Sigmoid colon (tissue), 6 donors: ENCODE measurements at regions not wholly inside any gene's neighbourhood (a gene's known extent, or its start where the extent isn't known, plus 50 kb on each side); places are given as distances from the start of the nearest gene placed in this dataset.

Experiments
- DNase-seq: peaks from one replicate; pipeline ENCODE4 v3.0.0-alpha.2; 2019
- H3K27ac ChIP-seq, 4 donors: fragments of 200-600 bp; sonication (generic); one replicate each; pipeline ENCODE4 v1.5.1; 2016 to 2019; ENCODE audit warnings: mild to moderate bottlenecking in 1 of 4
- H3K27me3 ChIP-seq, 3 donors: fragments of 200-600 bp; sonication (generic); one replicate each; pipeline ENCODE4 v1.5.1; 2019; ENCODE audit warnings: mild to moderate bottlenecking in 1 of 3
- H3K36me3 ChIP-seq, 4 donors: fragments of 200-600 bp; sonication (generic); one replicate each; pipeline ENCODE4 v1.5.1; 2016 to 2019
- H3K4me1 ChIP-seq, 4 donors: fragments of 200-600 bp; sonication (generic); one replicate each; pipeline ENCODE4 v1.5.1; 2017 to 2019
- H3K4me3 ChIP-seq, 4 donors: fragments of 200-600 bp; sonication (generic); one replicate each; pipeline ENCODE4 v1.5.1; 2017 to 2019; ENCODE audit warnings: mild to moderate bottlenecking in 2 of 4, moderate library complexity in 1 of 4
- H3K9me3 ChIP-seq, 4 donors: fragments of 200-600 bp in 3 of 4; sonication (generic) in 3 of 4; one replicate each; pipeline versions ENCODE4 v1.5.1 to v1.6.1; 2013 to 2019
- CTCF ChIP-seq, 4 experiments: fragments of 450-650 bp in 3 of 4; fragments of 200-600 bp in 1 of 4; IDR thresholded peaks; one replicate each; pipeline ENCODE4 v1.5.1; 2016 to 2019; ENCODE audit warnings: antibody characterized with exemption in 4 of 4, mild to moderate bottlenecking in 3 of 4, moderate library complexity in 2 of 4
- EP300 ChIP-seq, 4 donors: sonication (generic); formaldehyde crosslinking; IDR thresholded peaks; one replicate each; pipeline ENCODE4 v1.6.1; 2017; ENCODE audit warnings: antibody characterized with exemption in 4 of 4
- POLR2A ChIP-seq, 2 donors: fragments of 450-650 bp; IDR thresholded peaks; one replicate each; pipeline ENCODE4 v1.6.1; 2016; ENCODE audit warnings: antibody characterized with exemption in 2 of 2, mild to moderate bottlenecking in 2 of 2, moderate library complexity in 2 of 2
- POLR2AphosphoS5 ChIP-seq, 4 donors: sonication (generic); formaldehyde crosslinking; IDR thresholded peaks; one replicate each; pipeline ENCODE4 v1.6.1; 2017; ENCODE audit warnings: antibody characterized with exemption in 4 of 4
- WGBS, 2 donors: extraction: QIAGEN DNeasy Blood & Tissue Kit; methylation state at CpG; one replicate each; pipeline ENCODE4 v1.1.7; 2013; 5-methylcytosine and 5-hydroxymethylcytosine counted together
- intact Hi-C: fragments of 100-400 bp; cut with DNase I; formaldehyde crosslinking; loops from one replicate; pipeline ENCODE4 v1.15.1; 2023
- donor health status: healthy with polysubstance abuse.
- donor health status: healthy.

GRCh38 chr4:62522273-62522672 lies 1322.1 kb downstream of the ADGRL3 start:
- no peak for DNase-seq
- Histone ChIP-seq H3K27ac (no peak overlapping the region), H3K27me3 (no peaks in the 10 kb centered on the region), H3K9me3 (no peaks in the 10 kb centered on the region), H3K36me3 (no peaks in the 10 kb centered on the region), H3K4me3 (no peak overlapping the region), H3K4me1 (no peaks in the 10 kb centered on the region)
- intact Hi-C loops, result no loop called here
- TF ChIP-seq POLR2AphosphoS5 (IDR thresholded peaks at IDR 0.05), result no peak
- no peak for TF ChIP-seq POLR2A (IDR thresholded peaks at IDR 0.05)
- TF ChIP-seq CTCF (IDR thresholded peaks at IDR 0.05), result no peak
- no peak for TF ChIP-seq EP300 (IDR thresholded peaks at IDR 0.05)
- WGBS, 2 donors, result 94 to 95% methylated on average over 11 of the region's 11 CpGs

DNA sequence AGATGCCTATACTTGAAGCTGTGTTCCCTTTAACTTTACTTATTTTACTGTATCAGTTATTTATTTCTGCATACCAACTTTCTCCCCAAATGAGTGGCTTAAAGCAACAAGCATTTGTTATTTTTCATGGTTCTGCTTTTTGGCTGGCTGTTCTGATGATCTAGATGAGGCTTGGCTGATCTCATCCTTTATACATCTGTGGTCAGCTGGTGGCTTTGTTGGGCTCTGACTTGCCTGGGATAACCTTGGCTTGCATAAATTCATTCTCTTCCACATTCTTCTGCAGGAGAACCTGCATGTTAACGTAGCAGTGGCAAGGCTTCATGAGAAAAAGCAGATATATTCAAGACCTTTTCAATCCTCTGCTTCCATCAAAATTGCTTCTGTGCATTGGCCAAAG lies 1317.6 kb downstream of the ADGRL3 start:
- H3K9me3 ChIP-seq, result no peaks in the 10 kb centered on the region
- no peaks in the 10 kb centered on the region for H3K4me1 ChIP-seq
- 31 to 79% methylated on average over 1 of the region's 1 CpG for WGBS, 2 donors
- DNase-seq, result no peak
- intact Hi-C loops, result no loop called here
- no peaks in the 10 kb centered on the region for H3K36me3 ChIP-seq
- TF ChIP-seq EP300 (IDR thresholded peaks at IDR 0.05) (no peak), CTCF (IDR thresholded peaks at IDR 0.05) (no peak), POLR2A (IDR thresholded peaks at IDR 0.05) (no peak), POLR2AphosphoS5 (IDR thresholded peaks at IDR 0.05) (no peak)
- no peak overlapping the region for H3K27ac ChIP-seq
- H3K4me3 ChIP-seq, result no peak overlapping the region
- no peaks in the 10 kb centered on the region for H3K27me3 ChIP-seq

DNA sequence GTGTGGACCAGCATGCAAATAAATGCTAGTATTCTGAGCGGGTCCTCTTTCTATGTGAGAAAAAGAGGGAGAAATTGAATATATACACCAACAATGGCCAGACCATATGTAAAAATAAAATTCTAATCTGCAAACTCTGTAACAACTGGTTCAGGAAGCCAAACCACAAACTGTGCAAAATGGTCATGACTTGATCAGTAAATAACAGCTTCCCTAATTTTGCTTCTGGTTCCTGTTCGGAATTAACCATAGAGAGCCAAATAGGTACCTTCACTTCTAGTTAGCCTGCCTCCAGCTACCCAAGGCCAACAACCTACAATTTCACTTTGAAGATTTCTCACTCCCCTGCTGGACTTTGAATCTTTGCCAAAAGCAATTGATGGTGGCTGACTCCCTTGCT lies 1313.2 kb downstream of the ADGRL3 start:
- Histone ChIP-seq H3K4me3 (no peak overlapping the region), H3K9me3 (no peaks in the 10 kb centered on the region), H3K36me3 (no peaks in the 10 kb centered on the region), H3K4me1 (no peaks in the 10 kb centered on the region), H3K27me3 (no peaks in the 10 kb centered on the region), H3K27ac (no peak overlapping the region)
- DNase-seq, result no peak
- TF ChIP-seq POLR2A (IDR thresholded peaks at IDR 0.05) (no peak), CTCF (IDR thresholded peaks at IDR 0.05) (no peak), POLR2AphosphoS5 (IDR thresholded peaks at IDR 0.05) (no peak), EP300 (IDR thresholded peaks at IDR 0.05) (no peak)
- 58 to 87% methylated on average over 2 of the region's 2 CpGs for WGBS, 2 donors
- intact Hi-C loops, result no loop called here

GRCh38 chr4:62512271-62512670 lies 1312.1 kb downstream of the ADGRL3 start:
- no peak overlapping the region for H3K4me3 ChIP-seq
- no peak for DNase-seq
- no peaks in the 10 kb centered on the region for H3K9me3 ChIP-seq
- no peak for TF ChIP-seq POLR2AphosphoS5 (IDR thresholded peaks at IDR 0.05)
- no peak for TF ChIP-seq EP300 (IDR thresholded peaks at IDR 0.05)
- TF ChIP-seq POLR2A (IDR thresholded peaks at IDR 0.05), result no peak
- TF ChIP-seq CTCF (IDR thresholded peaks at IDR 0.05), result no peak
- no peaks in the 10 kb centered on the region for H3K27me3 ChIP-seq
- no peaks in the 10 kb centered on the region for H3K36me3 ChIP-seq
- no peaks in the 10 kb centered on the region for H3K4me1 ChIP-seq
- intact Hi-C loops, result no loop called here
- WGBS, 2 donors, result 83 to 93% methylated on average over 3 of the region's 3 CpGs
- H3K27ac ChIP-seq, result no peak overlapping the region

DNA sequence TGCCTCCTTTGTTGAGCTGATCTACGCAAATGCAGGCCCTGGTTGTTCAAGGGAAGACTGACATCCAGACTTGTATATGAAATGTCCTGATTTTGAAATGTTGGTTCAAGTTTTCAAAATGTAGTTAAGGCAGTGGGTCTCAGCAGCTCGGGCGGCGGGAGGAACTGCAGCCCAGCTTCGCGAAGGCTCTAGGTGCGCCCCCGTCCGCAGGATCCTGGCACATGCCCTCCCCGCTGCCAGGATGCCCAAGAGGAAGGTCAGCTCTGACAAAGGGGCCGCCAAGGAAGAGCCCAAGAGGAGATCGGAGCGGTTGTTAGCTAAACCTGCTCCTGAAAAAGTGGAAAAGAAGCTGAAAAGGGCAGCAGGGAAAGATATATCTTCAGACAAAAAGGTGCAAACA lies 1310.1 kb downstream of the ADGRL3 start:
- no peak overlapping the region for H3K4me3 ChIP-seq
- no peaks in the 10 kb centered on the region for H3K27me3 ChIP-seq
- no peaks in the 10 kb centered on the region for H3K4me1 ChIP-seq
- TF ChIP-seq CTCF (IDR thresholded peaks at IDR 0.05) (no peak), POLR2A (IDR thresholded peaks at IDR 0.05) (no peak), POLR2AphosphoS5 (IDR thresholded peaks at IDR 0.05) (no peak), EP300 (IDR thresholded peaks at IDR 0.05) (no peak)
- 94 to 98% methylated on average over 13 of the region's 13 CpGs for WGBS, 2 donors
- no peak for DNase-seq
- H3K36me3 ChIP-seq, result no peaks in the 10 kb centered on the region
- H3K9me3 ChIP-seq, result no peaks in the 10 kb centered on the region
- no peak overlapping the region for H3K27ac ChIP-seq
- intact Hi-C loops, result no loop called here
